ENCODE measurements at regions not wholly inside any gene's neighbourhood (a gene's known extent, or its start where the extent isn't known, plus 50 kb on each side); places are given as distances from the start of the nearest gene placed in this dataset.

DNA sequence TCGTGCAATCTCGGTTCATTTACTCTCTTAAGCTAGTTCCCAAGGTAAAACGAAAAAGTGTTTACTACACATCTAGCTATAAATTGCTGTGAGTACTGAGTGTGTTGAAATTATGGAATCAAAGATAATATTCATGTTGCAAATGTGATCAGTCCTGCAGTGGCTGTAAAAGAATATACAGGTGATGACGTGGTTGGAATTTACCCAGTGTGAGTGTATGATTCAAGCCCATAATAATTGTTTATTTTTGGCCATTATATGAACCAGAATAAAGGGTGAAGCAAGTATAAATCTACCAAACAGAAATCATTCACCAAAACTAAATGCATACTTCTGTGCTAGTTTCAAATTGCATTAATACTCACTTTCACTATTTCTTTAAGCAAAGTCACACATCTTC is 1363.6 kb upstream of the CHAC2 start:
- DNase-seq, result no peak
- H3K9me3 ChIP-seq, result no peaks in the 10 kb centered on the region

DNA sequence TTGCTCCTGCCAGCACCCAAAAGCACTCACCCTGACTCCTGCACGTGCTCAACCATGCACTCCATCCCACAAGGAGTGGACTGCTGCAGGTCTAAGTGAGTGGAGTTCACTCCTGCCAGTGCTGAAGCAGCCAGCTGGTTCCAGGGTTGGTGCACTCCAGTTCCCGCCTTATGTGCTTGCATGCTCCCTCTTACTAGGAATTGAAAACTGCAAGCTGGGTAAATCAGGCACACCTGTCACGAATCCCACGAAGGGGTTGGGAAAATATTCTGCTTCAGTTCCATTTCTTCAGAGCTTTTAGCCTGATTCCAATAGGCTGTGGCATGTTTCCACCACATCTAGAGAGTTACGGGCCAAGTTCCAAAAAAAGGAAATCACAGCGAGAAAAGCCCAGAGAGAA is 1365.5 kb upstream of the CHAC2 start:
- H3K27me3 ChIP-seq, result no peaks in the 10 kb centered on the region
- H3K4me3 ChIP-seq (ENCODE audit: low read depth, low read length), result no peak overlapping the region
- H3K36me3 ChIP-seq, result no peaks in the 10 kb centered on the region
- H3K4me1 ChIP-seq, result no peaks in the 10 kb centered on the region
- DNase-seq, result no peak
- TF ChIP-seq CTCF (IDR thresholded peaks at IDR 0.05; ENCODE audit: low read depth, low read length), result no peak
- no peaks in the 10 kb centered on the region for H3K9me3 ChIP-seq

More for the DNA sequence above, 1363.6 kb upstream of the CHAC2 start:
- no peaks in the 10 kb centered on the region for H3K27me3 ChIP-seq
- no peaks in the 10 kb centered on the region for H3K36me3 ChIP-seq
- no peak for TF ChIP-seq CTCF (IDR thresholded peaks at IDR 0.05; ENCODE audit: low read depth, low read length)
- H3K4me3 ChIP-seq (ENCODE audit: low read depth, low read length), result no peak overlapping the region
- H3K4me1 ChIP-seq, result no peaks in the 10 kb centered on the region

GRCh38 chr2:52396836-52397235 is 1364.9 kb upstream of the NRXN1 start:
- H3K4me1 ChIP-seq, result no peaks in the 10 kb centered on the region
- no peak overlapping the region for H3K4me3 ChIP-seq (ENCODE audit: low read depth, low read length)
- no peak for DNase-seq
- no peaks in the 10 kb centered on the region for H3K9me3 ChIP-seq
- H3K27me3 ChIP-seq, result no peaks in the 10 kb centered on the region
- TF ChIP-seq CTCF (IDR thresholded peaks at IDR 0.05; ENCODE audit: low read depth, low read length), result no peak
- H3K36me3 ChIP-seq, result no peaks in the 10 kb centered on the region

DNA sequence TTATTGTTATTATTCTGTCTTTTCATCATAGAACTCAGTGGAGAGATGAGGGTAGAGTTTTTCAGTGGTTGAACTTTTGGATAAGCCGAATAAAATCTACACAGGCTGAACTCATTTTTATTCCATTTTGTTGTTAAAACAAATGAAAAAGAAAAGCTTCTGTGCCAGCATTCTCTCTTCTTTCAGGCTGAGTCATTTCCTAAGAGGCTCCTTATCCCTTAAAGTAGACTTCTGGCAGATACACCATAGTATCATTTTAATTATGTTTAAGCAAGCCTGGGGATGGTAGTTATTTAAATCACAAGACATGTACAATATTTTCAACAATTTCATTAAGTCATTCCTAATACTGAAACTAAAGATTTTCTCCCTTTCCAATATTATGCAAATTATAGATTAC is 1364.0 kb upstream of the NRXN1 start:
- no peaks in the 10 kb centered on the region for H3K9me3 ChIP-seq
- H3K27me3 ChIP-seq, result no peaks in the 10 kb centered on the region
- H3K4me1 ChIP-seq, result no peaks in the 10 kb centered on the region
- no peak overlapping the region for H3K4me3 ChIP-seq (ENCODE audit: low read depth, low read length)
- TF ChIP-seq CTCF (IDR thresholded peaks at IDR 0.05; ENCODE audit: low read depth, low read length), result no peak
- H3K36me3 ChIP-seq, result no peaks in the 10 kb centered on the region
- DNase-seq, result no peak

- no peak for TF ChIP-seq CTCF (IDR thresholded peaks at IDR 0.05; ENCODE audit: low read depth, low read length)
- no peaks in the 10 kb centered on the region for H3K4me1 ChIP-seq
- DNase-seq, result no peak
- H3K27me3 ChIP-seq, result no peaks in the 10 kb centered on the region
- H3K9me3 ChIP-seq, result no peaks in the 10 kb centered on the region
- no peaks in the 10 kb centered on the region for H3K36me3 ChIP-seq
- H3K4me3 ChIP-seq (ENCODE audit: low read depth, low read length), result no peak overlapping the region
These were observed 1359.7 kb upstream of the NRXN1 start for GRCh38 chr2:52391621-52392020.

GRCh38 chr2:52390651-52391050 is 1358.7 kb upstream of the NRXN1 start:
- DNase-seq, result no peak
- Histone ChIP-seq H3K4me3 (ENCODE audit: low read depth, low read length) (no peak overlapping the region), H3K9me3 (no peaks in the 10 kb centered on the region), H3K36me3 (no peaks in the 10 kb centered on the region), H3K4me1 (no peaks in the 10 kb centered on the region; the same call in 1 of the 2 replicates), H3K27me3 (no peaks in the 10 kb centered on the region)
- no peak for TF ChIP-seq CTCF (IDR thresholded peaks at IDR 0.05; ENCODE audit: low read depth, low read length)

All from BE2C (cell line).